Stimulated activated effector memory CD8-positive, alpha-beta T cell treated with anti-CD3 and anti-CD28 coated beads, Interleukin-12 subunit alpha, Interleukin-12 subunit beta, amount 100 ng/mL, for 72 hours (primary cell): ENCODE measurements at regions not wholly inside any gene's neighbourhood (a gene's known extent, or its start where the extent isn't known, plus 50 kb on each side); places are given as distances from the start of the nearest gene placed in this dataset.

Experiments
- ATAC-seq: fragments of 150-1000 bp; cut with Tn5 transposase; 2 replicates; pipeline ENCODE4 v1.10.0; 2021
- DNase-seq, 2 donors: peaks; one replicate each; pipeline ENCODE4 v3.0.0; 2021 to 2022; ENCODE audit warnings: low spot score in 2 of 2
- H3K27ac Mint-ChIP-seq: one replicate; pipeline ENCODE4 v1.8.0; 2022; ENCODE audit warnings: mild to moderate bottlenecking, mixed read lengths
- H3K36me3 Mint-ChIP-seq: one replicate; pipeline ENCODE4 v1.8.0; 2022; ENCODE audit warnings: mild to moderate bottlenecking, mixed read lengths
- H3K4me1 Mint-ChIP-seq: one replicate; pipeline ENCODE4 v1.8.0; 2022; ENCODE audit warnings: mixed read lengths
- H3K4me3 Mint-ChIP-seq: one replicate; pipeline ENCODE4 v1.8.0; 2022; ENCODE audit warnings: mild to moderate bottlenecking, mixed read lengths
- H3K9me3 Mint-ChIP-seq: one replicate; pipeline ENCODE4 v1.8.0; 2022; ENCODE audit warnings: mixed read lengths

- no peaks in the 10 kb centered on the region for H3K36me3 Mint-ChIP-seq
- H3K27ac Mint-ChIP-seq, result no peak overlapping the region
- peak; percentile 26 for ATAC-seq
- H3K9me3 Mint-ChIP-seq, result peaks cover 3% of the 10 kb centered on the region
- no peak for DNase-seq
- no peak overlapping the region for H3K4me3 Mint-ChIP-seq
- no peaks in the 10 kb centered on the region for H3K4me1 Mint-ChIP-seq
These were observed 53.9 kb upstream of the PALM2AKAP2 start for GRCh38 chr9:109726119-109726518.

GRCh38 chr9:109728686-109729300, 51.2 kb upstream of the PALM2AKAP2 start:
- no peak overlapping the region for H3K4me3 Mint-ChIP-seq
- H3K36me3 Mint-ChIP-seq, result no peaks in the 10 kb centered on the region

GRCh38 chr9:109729513-109729912, 50.5 kb upstream of the PALM2AKAP2 start:
- no peak for ATAC-seq
- Mint-ChIP-seq H3K27ac (no peak overlapping the region), H3K4me3 (no peak overlapping the region), H3K9me3 (peaks cover 3% of the 10 kb centered on the region), H3K36me3 (no peaks in the 10 kb centered on the region), H3K4me1 (no peaks in the 10 kb centered on the region)
- no peak for DNase-seq

More at GRCh38 chr9:109728686-109729300, 51.2 kb upstream of the PALM2AKAP2 start:
- DNase-seq (no peak), ATAC-seq (no peak)
- Mint-ChIP-seq H3K9me3 (peaks cover 3% of the 10 kb centered on the region), H3K4me1 (no peaks in the 10 kb centered on the region), H3K27ac (no peak overlapping the region)
